Vagina (tissue), 2 donors: ENCODE measurements at regions not wholly inside any gene's neighbourhood (a gene's known extent, or its start where the extent isn't known, plus 50 kb on each side); places are given as distances from the start of the nearest gene placed in this dataset.

ENCODE experiments used
- POLR2A ChIP-seq, 2 donors: fragments of 450-650 bp; IDR thresholded peaks; one replicate each; pipeline ENCODE4 v1.6.1; 2017; ENCODE audit warnings: antibody characterized with exemption in 2 of 2, mild to moderate bottlenecking in 2 of 2, moderate library complexity in 2 of 2
- POLR2AphosphoS5 ChIP-seq, 2 donors: sonication (generic); formaldehyde crosslinking; IDR thresholded peaks; one replicate each; pipeline ENCODE4 v1.9.0; 2017; ENCODE audit warnings: antibody characterized with exemption in 2 of 2, mild to moderate bottlenecking in 2 of 2, low read depth in 1 of 2; ENCODE audit not compliant: insufficient read depth in 1 of 2
- TF ChIP-seq, protein P1 (sequence below), 3 experiments: fragments of 450-650 bp in 2 of 3; fragments of 200-600 bp in 1 of 3; sonication (generic) in 1 of 3; IDR thresholded peaks; one replicate each; pipeline ENCODE4 v1.5.1; 2017 to 2019; ENCODE audit warnings: antibody characterized with exemption in 3 of 3, mild to moderate bottlenecking in 2 of 3, moderate library complexity in 2 of 3

DNA sequence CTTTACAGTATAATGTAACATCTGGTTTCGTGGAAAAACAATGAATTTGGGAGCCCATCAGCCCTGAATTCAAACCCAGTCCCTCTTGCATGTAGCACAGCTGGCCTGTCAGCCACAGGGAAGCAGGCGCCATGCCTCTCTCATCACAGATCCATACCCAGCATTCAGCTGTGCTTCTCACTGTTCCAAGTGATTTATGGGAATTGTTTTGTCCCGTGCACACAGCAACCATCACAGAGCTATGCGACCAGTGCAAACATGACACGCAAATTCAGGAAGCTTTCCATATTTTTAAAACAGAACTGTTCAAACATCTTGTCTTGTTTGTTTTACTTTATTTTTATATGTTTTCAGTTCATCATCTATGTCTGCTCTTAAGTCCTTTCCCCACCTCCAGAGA, 496.1 kb downstream of the EIPR1 start:
- TF ChIP-seq POLR2A (IDR thresholded peaks at IDR 0.05) (no peak), POLR2AphosphoS5 (IDR thresholded peaks at IDR 0.05; ENCODE audit: insufficient read depth in 1 of 2, low read depth in 1 of 2) (no peak)
- TF ChIP-seq, protein P1, sequence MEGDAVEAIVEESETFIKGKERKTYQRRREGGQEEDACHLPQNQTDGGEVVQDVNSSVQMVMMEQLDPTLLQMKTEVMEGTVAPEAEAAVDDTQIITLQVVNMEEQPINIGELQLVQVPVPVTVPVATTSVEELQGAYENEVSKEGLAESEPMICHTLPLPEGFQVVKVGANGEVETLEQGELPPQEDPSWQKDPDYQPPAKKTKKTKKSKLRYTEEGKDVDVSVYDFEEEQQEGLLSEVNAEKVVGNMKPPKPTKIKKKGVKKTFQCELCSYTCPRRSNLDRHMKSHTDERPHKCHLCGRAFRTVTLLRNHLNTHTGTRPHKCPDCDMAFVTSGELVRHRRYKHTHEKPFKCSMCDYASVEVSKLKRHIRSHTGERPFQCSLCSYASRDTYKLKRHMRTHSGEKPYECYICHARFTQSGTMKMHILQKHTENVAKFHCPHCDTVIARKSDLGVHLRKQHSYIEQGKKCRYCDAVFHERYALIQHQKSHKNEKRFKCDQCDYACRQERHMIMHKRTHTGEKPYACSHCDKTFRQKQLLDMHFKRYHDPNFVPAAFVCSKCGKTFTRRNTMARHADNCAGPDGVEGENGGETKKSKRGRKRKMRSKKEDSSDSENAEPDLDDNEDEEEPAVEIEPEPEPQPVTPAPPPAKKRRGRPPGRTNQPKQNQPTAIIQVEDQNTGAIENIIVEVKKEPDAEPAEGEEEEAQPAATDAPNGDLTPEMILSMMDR (IDR thresholded peaks at IDR 0.05), result no peak
